ENCODE measurements at regions not wholly inside any gene's neighbourhood (a gene's known extent, or its start where the extent isn't known, plus 50 kb on each side); places are given as distances from the start of the nearest gene placed in this dataset.

GRCh38 chr7:26495569-26495968 is 203.9 kb downstream of the SNX10 start:
- TF ChIP-seq EP300 (IDR thresholded peaks at IDR 0.05; ENCODE audit: borderline replicate concordance in 1 of 2, low read depth in 2 of 2, low read length in 2 of 2), result no peak
- no peak for TF ChIP-seq EZH2 (IDR thresholded peaks at IDR 0.05; ENCODE audit: low read depth, low read length, severe bottlenecking)
- no peak for TF ChIP-seq SP4 (IDR thresholded peaks at IDR 0.05; ENCODE audit: low read length)
- no peak for TF ChIP-seq CTCF (IDR thresholded peaks at IDR 0.05; ENCODE audit: control extremely low read depth in 1 of 3, insufficient read depth in 1 of 3, low read depth in 1 of 3, low read length in 3 of 3)
